CD14-positive monocyte (primary cell): ENCODE measurements at regions not wholly inside any gene's neighbourhood (a gene's known extent, or its start where the extent isn't known, plus 50 kb on each side); places are given as distances from the start of the nearest gene placed in this dataset.

ENCODE experiments used
- DNase-seq, 3 donors: peaks; one replicate each; pipeline ENCODE4 v3.0.0-alpha.2; 2011 to 2022
- H2AFZ ChIP-seq: 2 replicates; pipeline ENCODE4 v1.6.0; 2012; ENCODE audit warnings: mild to moderate bottlenecking, low read depth, low read length, inconsistent platforms; ENCODE audit not compliant: insufficient read depth, poor library complexity, severe bottlenecking
- H3K27ac ChIP-seq, 2 donors: 1 replicate in 1 of 2; 2 replicates in 1 of 2; pipeline ENCODE4 v1.5.1; 2012 to 2013; ENCODE audit warnings: low read length in 2 of 2, control low read depth in 1 of 2, inconsistent platforms in 1 of 2, low read depth in 1 of 2, mild to moderate bottlenecking in 1 of 2
- H3K27me3 ChIP-seq, 2 donors: one replicate each; pipeline versions ENCODE4 v1.6.0 to v1.6.1; 2011 to 2013; ENCODE audit warnings: low read length in 2 of 2; ENCODE audit not compliant: control insufficient read depth in 2 of 2, insufficient read depth in 2 of 2
- H3K36me3 ChIP-seq, 2 donors: replicated peaks in 1 of 2; 1 replicate in 1 of 2; 2 replicates in 1 of 2; pipeline versions ENCODE4 v1.5.1 to v1.6.1; 2012 to 2013; ENCODE audit warnings: low read length in 2 of 2, control low read depth in 1 of 2, inconsistent platforms in 1 of 2, mild to moderate bottlenecking in 1 of 2; ENCODE audit not compliant: insufficient read depth in 2 of 2, control insufficient read depth in 1 of 2
- H3K4me1 ChIP-seq, 2 donors: 1 replicate in 1 of 2; 2 replicates in 1 of 2; pipeline versions ENCODE4 v1.5.1 to v1.6.1; 2012 to 2013; ENCODE audit warnings: low read length in 2 of 2, control low read depth in 1 of 2, inconsistent platforms in 1 of 2, mild to moderate bottlenecking in 1 of 2, moderate library complexity in 1 of 2; ENCODE audit not compliant: insufficient read depth in 2 of 2, control insufficient read depth in 1 of 2
- H3K4me2 ChIP-seq: replicated peaks from 2 replicates; pipeline ENCODE3; 2012; ENCODE audit warnings: low read length, moderate library complexity, mild to moderate bottlenecking; ENCODE audit not compliant: poor library complexity, severe bottlenecking; ENCODE audit errors: extremely low read depth
- H3K4me3 ChIP-seq, 3 experiments: fragments of 200-600 bp in 1 of 3; sonication (generic) in 1 of 3; replicated peaks in 1 of 3; 1 replicate in 2 of 3; 2 replicates in 1 of 3; pipeline ENCODE4 v1.5.1; 2011 to 2013; ENCODE audit warnings: low read length in 3 of 3, mild to moderate bottlenecking in 3 of 3, control low read depth in 2 of 3, low read depth in 2 of 3, inconsistent platforms in 1 of 3, moderate library complexity in 1 of 3
- H3K79me2 ChIP-seq: 2 replicates; pipeline ENCODE4 v1.6.0; 2012; ENCODE audit warnings: mild to moderate bottlenecking, control low read depth, inconsistent platforms, low read length, moderate library complexity; ENCODE audit not compliant: insufficient read depth
- H3K9ac ChIP-seq: 2 replicates; pipeline ENCODE4 v1.6.0; 2017; ENCODE audit warnings: low read length, mild to moderate bottlenecking; ENCODE audit not compliant: insufficient read depth, poor library complexity, severe bottlenecking
- H3K9me3 ChIP-seq, 2 donors: replicated peaks in 1 of 2; 1 replicate in 1 of 2; 2 replicates in 1 of 2; pipeline versions ENCODE4 v1.5.1 to v1.6.1; 2012 to 2013; ENCODE audit warnings: low read length in 2 of 2, control low read depth in 1 of 2; ENCODE audit not compliant: control insufficient read depth in 1 of 2, insufficient read depth in 1 of 2
- H4K20me1 ChIP-seq: 2 replicates; pipeline ENCODE4 v1.6.0; 2012; ENCODE audit warnings: mild to moderate bottlenecking, low read length, control low read depth, moderate library complexity; ENCODE audit not compliant: insufficient read depth
- H3K27ac Mint-ChIP-seq, 7 donors: one replicate each; pipeline ENCODE4 v1.8.0; 2020; ENCODE audit warnings: mild to moderate bottlenecking in 7 of 7, mixed read lengths in 7 of 7, moderate library complexity in 6 of 7, inconsistent platforms in 2 of 7
- H3K27me3 Mint-ChIP-seq, 3 donors: one replicate each; pipeline ENCODE4 v1.8.0; 2021 to 2022; ENCODE audit warnings: low read depth in 3 of 3, mild to moderate bottlenecking in 3 of 3, mixed read lengths in 3 of 3, moderate library complexity in 3 of 3, inconsistent platforms in 1 of 3
- H3K36me3 Mint-ChIP-seq, 2 donors: one replicate each; pipeline ENCODE4 v1.8.0; 2020; ENCODE audit warnings: mixed read lengths in 2 of 2, inconsistent platforms in 1 of 2, mild to moderate bottlenecking in 1 of 2
- H3K4me1 Mint-ChIP-seq: one replicate; pipeline ENCODE4 v1.8.0; 2020; ENCODE audit warnings: mild to moderate bottlenecking, mixed read lengths
- H3K4me3 Mint-ChIP-seq, 2 donors: one replicate each; pipeline ENCODE4 v1.8.0; 2020; ENCODE audit warnings: mild to moderate bottlenecking in 2 of 2, mixed read lengths in 2 of 2, moderate library complexity in 1 of 2
- H3K9me3 Mint-ChIP-seq, 7 donors: one replicate each; pipeline ENCODE4 v1.8.0; 2020 to 2022; ENCODE audit warnings: mixed read lengths in 7 of 7, mild to moderate bottlenecking in 6 of 7, moderate library complexity in 6 of 7, inconsistent platforms in 2 of 7
- WGBS: methylation state at CpG from one replicate; pipeline ENCODE4 v1.1.5; 2013; ENCODE audit warnings: missing lambda C conversion rate; ENCODE audit not compliant: insufficient coverage; 5-methylcytosine and 5-hydroxymethylcytosine counted together
- intact Hi-C, 2 donors: fragments of 100-400 bp; cut with micrococcal nuclease; formaldehyde crosslinking; loops; one replicate each; pipeline versions ENCODE4 v1.15.0 to v1.15.1; 2023
- TF ChIP-seq, protein P1 (sequence below): fragments of 200-600 bp; IDR thresholded peaks from one replicate; pipeline ENCODE4 v1.8.0; 2022; ENCODE audit warnings: antibody characterized with exemption, mild to moderate bottlenecking

DNA sequence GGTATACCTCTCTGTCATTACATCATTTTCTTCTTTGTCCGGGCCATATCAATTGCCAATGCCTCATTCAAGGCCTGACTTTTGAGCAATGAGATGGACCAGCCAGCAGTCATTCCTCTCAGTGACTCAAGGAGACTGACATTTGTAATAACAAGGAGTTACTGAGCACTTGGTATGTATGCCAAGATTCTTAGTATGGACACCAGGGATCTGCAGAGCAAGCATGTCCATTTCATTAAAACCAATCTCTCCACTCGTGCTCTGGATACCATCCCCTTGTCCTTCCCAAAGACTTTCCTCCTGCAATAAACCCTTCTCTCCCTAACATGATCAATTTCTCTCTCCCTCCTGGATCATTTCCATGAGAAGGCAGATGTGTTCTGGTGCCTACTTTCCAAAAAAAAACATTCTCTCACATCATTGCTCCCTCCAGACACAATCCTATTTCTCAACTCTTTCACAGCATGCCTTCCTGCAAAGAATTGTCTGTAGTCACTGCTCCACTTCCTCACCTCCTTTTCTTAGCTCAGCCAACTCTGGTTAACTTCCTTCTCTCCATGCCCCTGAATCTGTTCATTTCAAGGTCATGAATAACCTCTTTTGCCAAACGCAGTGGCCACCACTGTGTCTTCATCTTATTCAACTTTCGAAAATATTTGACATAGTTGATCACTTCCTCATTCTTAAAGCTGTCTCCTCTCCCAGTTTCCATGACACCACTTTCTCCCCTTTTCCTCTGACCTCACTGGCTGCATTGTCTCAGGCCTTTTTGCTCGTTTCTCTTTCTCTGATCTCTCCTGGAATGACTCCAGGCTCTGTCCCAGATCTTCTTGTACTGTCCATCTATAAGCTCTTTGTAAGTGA, 102.8 kb upstream of the CYP1B1 start:
- H3K4me1 Mint-ChIP-seq: peaks cover 68% of the 10 kb centered on the region
- Histone ChIP-seq H3K36me3 (no peaks in the 10 kb centered on the region), H3K27me3 (no peaks in the 10 kb centered on the region), H3K4me2 (peak overlapping the region; percentile 76), H2AFZ (no peak overlapping the region), H3K4me1 (peaks cover 69 to 72% of the 10 kb centered on the region in 2 donors), H4K20me1 (no peaks in the 10 kb centered on the region), H3K79me2 (peaks cover 18% of the 10 kb centered on the region), H3K9ac (peak overlapping the region; percentile 9), H3K9me3 (no peaks in the 10 kb centered on the region), H3K27ac (peak overlapping the region; percentile 74 to 91), H3K4me3 (peak overlapping the region in 1 of 3 experiments; percentile 66)
- TF ChIP-seq, protein P1, sequence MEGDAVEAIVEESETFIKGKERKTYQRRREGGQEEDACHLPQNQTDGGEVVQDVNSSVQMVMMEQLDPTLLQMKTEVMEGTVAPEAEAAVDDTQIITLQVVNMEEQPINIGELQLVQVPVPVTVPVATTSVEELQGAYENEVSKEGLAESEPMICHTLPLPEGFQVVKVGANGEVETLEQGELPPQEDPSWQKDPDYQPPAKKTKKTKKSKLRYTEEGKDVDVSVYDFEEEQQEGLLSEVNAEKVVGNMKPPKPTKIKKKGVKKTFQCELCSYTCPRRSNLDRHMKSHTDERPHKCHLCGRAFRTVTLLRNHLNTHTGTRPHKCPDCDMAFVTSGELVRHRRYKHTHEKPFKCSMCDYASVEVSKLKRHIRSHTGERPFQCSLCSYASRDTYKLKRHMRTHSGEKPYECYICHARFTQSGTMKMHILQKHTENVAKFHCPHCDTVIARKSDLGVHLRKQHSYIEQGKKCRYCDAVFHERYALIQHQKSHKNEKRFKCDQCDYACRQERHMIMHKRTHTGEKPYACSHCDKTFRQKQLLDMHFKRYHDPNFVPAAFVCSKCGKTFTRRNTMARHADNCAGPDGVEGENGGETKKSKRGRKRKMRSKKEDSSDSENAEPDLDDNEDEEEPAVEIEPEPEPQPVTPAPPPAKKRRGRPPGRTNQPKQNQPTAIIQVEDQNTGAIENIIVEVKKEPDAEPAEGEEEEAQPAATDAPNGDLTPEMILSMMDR: no peak
- peaks cover 0 to 2% (median 1%) of the 10 kb centered on the region in 7 donors for H3K9me3 Mint-ChIP-seq
- peaks cover 0 to 7% (median 0%) of the 10 kb centered on the region in 3 donors for H3K27me3 Mint-ChIP-seq
- peaks cover 14 to 26% of the 10 kb centered on the region in 2 donors for H3K36me3 Mint-ChIP-seq
- WGBS: 10% methylated on average over 4 of the region's 5 CpGs
- intact Hi-C loops: loop anchor here in 1 of 2 donors (5.0 kb wide), 2 partner anchors 46 to 101 kb away; partner anchors contain the start of gene CYP1B1
- peak overlapping the region in 1 of 2 donors; percentile 72 for H3K4me3 Mint-ChIP-seq
- peak; percentile 83 to 91 (median 88) for DNase-seq
- H3K27ac Mint-ChIP-seq: peak overlapping the region; percentile 93 to 98 (median 95)

DNA sequence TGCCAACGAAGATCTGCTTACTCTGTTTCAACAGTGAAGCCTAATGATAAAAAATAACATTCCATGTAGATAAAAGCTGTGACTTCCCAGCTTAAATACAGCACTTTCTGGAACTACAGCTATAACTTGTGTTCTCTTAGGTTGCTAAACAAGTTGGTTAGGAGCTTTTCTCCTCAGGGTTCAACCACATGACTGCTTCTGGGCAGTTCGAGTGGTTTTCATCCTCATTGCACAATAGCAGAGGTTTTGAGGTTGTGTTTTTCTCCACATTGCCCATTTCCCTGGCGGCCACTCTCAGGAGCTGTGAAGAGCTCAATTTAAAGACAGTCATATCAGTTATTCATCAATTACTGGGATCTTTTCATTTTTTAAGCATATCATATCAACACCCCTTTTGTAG, 102.2 kb upstream of the CYP1B1 start:
- H3K4me3 ChIP-seq: peak overlapping the region in 1 of 3 experiments; percentile 66
- H3K4me1 ChIP-seq: peaks cover 74 to 75% of the 10 kb centered on the region in 2 donors
- peak; percentile 58 to 85 (median 74) for DNase-seq
- Mint-ChIP-seq H3K36me3 (peaks cover 14 to 22% of the 10 kb centered on the region in 2 donors), H3K4me1 (peaks cover 70% of the 10 kb centered on the region), H3K9me3 (peaks cover 0 to 2% (median 0%) of the 10 kb centered on the region in 7 donors), H3K27ac (peak overlapping the region; percentile 93 to 98 (median 95)), H3K4me3 (peak overlapping the region in 1 of 2 donors; percentile 72), H3K27me3 (peaks cover 0 to 7% (median 0%) of the 10 kb centered on the region in 3 donors)
- no peak overlapping the region for H2AFZ ChIP-seq
- no peaks in the 10 kb centered on the region for H3K9me3 ChIP-seq
- intact Hi-C loops: loop anchor here in 1 of 2 donors (5.0 kb wide), 2 partner anchors 46 to 101 kb away; partner anchors contain the start of gene CYP1B1
- H3K27me3 ChIP-seq: no peaks in the 10 kb centered on the region
- peak overlapping the region; percentile 74 to 91 for H3K27ac ChIP-seq
- no CpG with 5 or more reads among the region's 3 CpGs for WGBS
- no peaks in the 10 kb centered on the region for H4K20me1 ChIP-seq
- peak overlapping the region; percentile 76 for H3K4me2 ChIP-seq
- no peaks in the 10 kb centered on the region for H3K36me3 ChIP-seq
- peak overlapping the region; percentile 9 for H3K9ac ChIP-seq
- H3K79me2 ChIP-seq: peaks cover 18% of the 10 kb centered on the region
- TF ChIP-seq, protein P1: no peak
